Trophoblast cell (in vitro differentiated cells and primary cell): ENCODE measurements at regions not wholly inside any gene's neighbourhood (a gene's known extent, or its start where the extent isn't known, plus 50 kb on each side); places are given as distances from the start of the nearest gene placed in this dataset.

ENCODE experiments used
- DNase-seq, 2 donors: peaks; one replicate each; pipeline ENCODE4 v3.0.0-alpha.2; 2016
- H2AFZ ChIP-seq: 2 replicates; pipeline ENCODE4 v1.6.1; 2013; ENCODE audit warnings: low read length, moderate library complexity, mild to moderate bottlenecking; ENCODE audit not compliant: insufficient read depth, poor library complexity
- H2AK5ac ChIP-seq: 2 replicates; pipeline ENCODE4 v1.6.1; 2013; ENCODE audit warnings: mild to moderate bottlenecking, low read length
- H2BK120ac ChIP-seq: 2 replicates; pipeline ENCODE4 v1.6.1; 2013; ENCODE audit warnings: low read length, mild to moderate bottlenecking, moderate library complexity; ENCODE audit not compliant: insufficient read depth, poor library complexity
- H2BK12ac ChIP-seq: 2 replicates; pipeline ENCODE4 v1.6.1; 2013; ENCODE audit warnings: mild to moderate bottlenecking, low read length, moderate library complexity
- H2BK5ac ChIP-seq: 2 replicates; pipeline ENCODE4 v1.6.1; 2013; ENCODE audit warnings: low read length, low read depth, moderate library complexity, mild to moderate bottlenecking; ENCODE audit not compliant: poor library complexity
- H3K14ac ChIP-seq: 2 replicates; pipeline ENCODE4 v1.6.1; 2013; ENCODE audit warnings: mild to moderate bottlenecking, low read length
- H3K18ac ChIP-seq: 2 replicates; pipeline ENCODE4 v1.6.1; 2013; ENCODE audit warnings: mild to moderate bottlenecking, low read length
- H3K23ac ChIP-seq: 2 replicates; pipeline ENCODE4 v1.6.1; 2013; ENCODE audit warnings: low read length
- H3K27ac ChIP-seq: 2 replicates; pipeline ENCODE4 v1.5.1; 2013; ENCODE audit warnings: low read depth, mild to moderate bottlenecking, inconsistent platforms, low read length, moderate library complexity
- H3K27me3 ChIP-seq: 2 replicates; pipeline ENCODE4 v1.6.1; 2013; ENCODE audit warnings: inconsistent platforms, mild to moderate bottlenecking, low read length, moderate library complexity; ENCODE audit not compliant: insufficient read depth
- H3K36me3 ChIP-seq, 2 experiments: 1 replicate in 1 of 2; 2 replicates in 1 of 2; pipeline ENCODE4 v1.6.1; 2013; ENCODE audit warnings: low read length in 2 of 2, mild to moderate bottlenecking in 2 of 2, moderate library complexity in 1 of 2; ENCODE audit not compliant: insufficient read depth in 2 of 2, control insufficient read depth in 1 of 2
- H3K4ac ChIP-seq: 2 replicates; pipeline ENCODE4 v1.6.1; 2013; ENCODE audit warnings: low read depth, mild to moderate bottlenecking, low read length, moderate library complexity
- H3K4me1 ChIP-seq, 2 experiments: 1 replicate in 1 of 2; 2 replicates in 1 of 2; pipeline ENCODE4 v1.6.1; 2013; ENCODE audit warnings: low read length in 2 of 2, mild to moderate bottlenecking in 2 of 2, moderate library complexity in 1 of 2; ENCODE audit not compliant: insufficient read depth in 2 of 2, control insufficient read depth in 1 of 2
- H3K4me2 ChIP-seq: 2 replicates; pipeline ENCODE4 v1.6.1; 2013; ENCODE audit warnings: inconsistent platforms, mild to moderate bottlenecking, low read length, moderate library complexity
- H3K4me3 ChIP-seq: 2 replicates; pipeline ENCODE4 v1.5.1; 2013; ENCODE audit warnings: mild to moderate bottlenecking, low read depth, low read length, inconsistent platforms
- H3K79me1 ChIP-seq: one replicate; pipeline ENCODE4 v1.6.1; 2013; ENCODE audit warnings: low read length
- H3K79me2 ChIP-seq: 2 replicates; pipeline ENCODE4 v1.6.1; 2013; ENCODE audit warnings: low read length, mild to moderate bottlenecking; ENCODE audit not compliant: control insufficient read depth, insufficient read depth, poor library complexity
- H3K9ac ChIP-seq: 2 replicates; pipeline ENCODE4 v1.6.1; 2013; ENCODE audit warnings: mild to moderate bottlenecking, low read length
- H3K9me3 ChIP-seq: 2 replicates; pipeline ENCODE4 v1.6.1; 2013; ENCODE audit warnings: low read depth, mild to moderate bottlenecking, control low read depth, inconsistent platforms, low read length; ENCODE audit not compliant: insufficient read depth
- H4K12ac ChIP-seq: 2 replicates; pipeline ENCODE4 v1.6.1; 2013; ENCODE audit warnings: low read depth, mild to moderate bottlenecking, low read length, moderate library complexity
- H4K8ac ChIP-seq: 2 replicates; pipeline ENCODE4 v1.6.1; 2013; ENCODE audit warnings: low read depth, mild to moderate bottlenecking, low read length, moderate library complexity
- H4K91ac ChIP-seq: one replicate; pipeline ENCODE4 v1.6.1; 2013; ENCODE audit warnings: low read depth, mild to moderate bottlenecking, low read length, moderate library complexity
- WGBS: extraction: QIAGEN DNeasy Blood & Tissue Kit; methylation state at CpG from one replicate; pipeline ENCODE4 v1.1.7; 2013; ENCODE audit warnings: missing lambda C conversion rate; ENCODE audit not compliant: insufficient read length, insufficient coverage; ENCODE audit errors: extremely low coverage; 5-methylcytosine and 5-hydroxymethylcytosine counted together

DNA sequence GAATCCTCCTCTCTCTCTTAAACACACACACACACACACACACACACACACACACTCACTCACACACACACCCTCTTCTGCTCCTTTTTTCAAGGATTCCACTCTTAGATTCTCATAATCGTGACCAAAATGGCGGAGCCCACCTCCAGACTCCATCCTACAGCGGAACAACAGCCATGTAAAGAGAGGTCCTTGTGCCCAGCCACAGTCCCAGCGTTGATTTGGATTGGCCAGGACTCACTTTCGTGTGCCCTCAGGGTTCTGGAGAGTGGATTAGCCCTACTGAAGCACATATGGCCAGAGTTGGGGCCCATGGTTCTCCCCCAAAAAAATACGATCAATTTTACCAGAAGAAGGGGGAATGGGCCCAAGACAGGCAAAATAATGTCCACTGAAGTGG is 90.2 kb upstream of the SMNDC1 start:
- H4K91ac ChIP-seq: peak overlapping the region; percentile 46
- no peak overlapping the region for H3K4me3 ChIP-seq
- DNase-seq: no peak
- no peak overlapping the region for H4K12ac ChIP-seq
- H3K27me3 ChIP-seq: no peaks in the 10 kb centered on the region
- H2AFZ ChIP-seq: no peak overlapping the region
- H4K8ac ChIP-seq: no peak overlapping the region
- no peaks in the 10 kb centered on the region for H3K36me3 ChIP-seq
- no CpG with 5 or more reads among the region's 6 CpGs for WGBS
- no peak overlapping the region for H3K4me2 ChIP-seq
- H3K14ac ChIP-seq: peak overlapping the region; percentile 64
- H3K4me1 ChIP-seq: peaks cover 14 to 21% of the 10 kb centered on the region in 2 experiments
- peak overlapping the region; percentile 48 for H2AK5ac ChIP-seq
- H2BK12ac ChIP-seq: no peak overlapping the region
- H3K4ac ChIP-seq: no peak overlapping the region
- peaks cover 2% of the 10 kb centered on the region for H3K79me2 ChIP-seq
- H3K23ac ChIP-seq: no peak overlapping the region
- no peak overlapping the region for H3K27ac ChIP-seq
- H3K9me3 ChIP-seq: no peaks in the 10 kb centered on the region
- no peak overlapping the region for H2BK5ac ChIP-seq
- H3K9ac ChIP-seq: no peak overlapping the region
- peaks cover 12% of the 10 kb centered on the region for H3K79me1 ChIP-seq
- H2BK120ac ChIP-seq: peak overlapping the region; percentile 27
- no peak overlapping the region for H3K18ac ChIP-seq

DNA sequence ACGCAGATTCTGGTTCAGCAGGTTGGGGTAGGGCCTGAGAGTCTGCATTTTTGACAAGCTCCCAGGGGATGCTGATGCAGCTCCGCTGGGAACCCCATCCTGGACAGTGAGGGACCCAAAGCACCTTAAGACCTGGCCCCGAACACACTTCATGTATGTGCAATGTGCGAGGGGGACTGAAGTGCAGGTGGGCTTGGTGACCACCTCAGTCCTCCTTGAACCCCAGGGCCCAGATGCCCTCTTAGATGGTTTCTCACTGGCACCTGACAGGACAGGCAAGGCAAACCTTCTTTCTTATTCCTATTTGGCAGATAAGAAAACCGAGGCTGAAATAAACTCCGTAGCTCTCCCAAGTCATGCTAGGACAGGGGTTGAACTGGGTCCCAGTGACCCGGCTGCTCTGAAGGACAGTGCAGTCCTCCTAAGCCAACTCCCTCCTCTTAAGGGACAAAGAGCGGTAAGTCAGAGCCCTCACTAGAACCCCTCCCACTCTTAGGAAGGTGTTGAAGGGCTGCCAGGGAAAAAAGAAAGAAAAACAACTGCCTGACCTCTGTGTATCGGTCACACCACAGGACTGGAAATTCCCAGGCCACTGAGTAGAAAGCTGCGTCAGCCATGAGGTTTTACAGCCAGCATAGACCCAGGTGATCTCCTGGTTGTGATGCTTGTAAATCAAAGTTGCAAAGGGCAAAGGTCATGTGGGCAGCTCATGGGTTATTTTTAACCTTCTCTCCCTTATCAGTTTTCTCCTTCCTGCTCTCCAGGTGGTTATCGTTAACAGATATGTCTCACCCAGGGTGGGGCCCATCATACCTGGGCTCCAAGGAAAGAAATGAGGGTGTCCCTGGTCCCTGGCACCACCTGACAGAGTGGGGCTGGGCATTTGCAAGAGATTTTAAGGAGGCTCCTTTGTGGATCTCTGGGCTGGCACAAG is 90.9 kb upstream of the SMNDC1 start:
- Histone ChIP-seq H2BK12ac (peak overlapping the region; percentile 82), H4K91ac (peak overlapping the region; percentile 71), H4K12ac (no peak overlapping the region), H3K79me1 (peaks cover 14% of the 10 kb centered on the region), H3K9ac (no peak overlapping the region), H3K14ac (peak overlapping the region; percentile 20), H3K4ac (no peak overlapping the region), H2BK120ac (peak overlapping the region; percentile 27), H3K27me3 (no peaks in the 10 kb centered on the region), H3K9me3 (no peaks in the 10 kb centered on the region), H3K27ac (no peak overlapping the region), H3K4me2 (no peak overlapping the region), H3K4me3 (no peak overlapping the region), H2BK5ac (no peak overlapping the region), H2AFZ (no peak overlapping the region), H3K4me1 (peaks cover 14 to 21% of the 10 kb centered on the region in 2 experiments), H3K36me3 (no peaks in the 10 kb centered on the region), H2AK5ac (peak overlapping the region; percentile 62), H3K79me2 (peaks cover 2% of the 10 kb centered on the region), H3K18ac (peak overlapping the region; percentile 54), H3K23ac (no peak overlapping the region), H4K8ac (peak overlapping the region; percentile 44)
- DNase-seq: peak; percentile 81 to 84
- WGBS: no CpG with 5 or more reads among the region's 11 CpGs

DNA sequence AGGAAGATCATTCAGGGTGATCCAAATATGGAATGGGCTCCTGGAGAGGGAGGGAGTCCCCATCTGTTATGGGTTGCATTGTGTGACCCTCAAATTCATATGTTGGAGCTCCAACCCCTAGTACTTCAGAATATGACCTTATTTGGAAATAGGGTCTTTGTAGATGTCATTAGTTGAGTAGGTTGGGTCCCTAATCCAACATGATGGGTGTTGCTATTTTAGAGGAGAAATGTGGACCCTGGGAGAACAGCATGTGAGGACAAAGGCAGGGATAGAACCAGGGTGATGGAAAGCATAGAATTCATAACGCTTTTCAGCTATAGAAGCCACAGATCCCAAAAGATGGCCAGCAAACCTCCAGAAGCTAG is 91.5 kb upstream of the SMNDC1 start:
- no peak overlapping the region for H3K18ac ChIP-seq
- H3K4me3 ChIP-seq: no peak overlapping the region
- H2AFZ ChIP-seq: no peak overlapping the region
- DNase-seq: no peak
- H3K4me2 ChIP-seq: no peak overlapping the region
- no peak overlapping the region for H2BK120ac ChIP-seq
- H3K36me3 ChIP-seq: no peaks in the 10 kb centered on the region
- no peak overlapping the region for H3K14ac ChIP-seq
- H4K91ac ChIP-seq: peak overlapping the region; percentile 8
- H3K23ac ChIP-seq: no peak overlapping the region
- H3K27ac ChIP-seq: no peak overlapping the region
- no peaks in the 10 kb centered on the region for H3K27me3 ChIP-seq
- H3K79me1 ChIP-seq: peaks cover 16% of the 10 kb centered on the region
- no peak overlapping the region for H4K12ac ChIP-seq
- H3K79me2 ChIP-seq: peaks cover 2% of the 10 kb centered on the region
- no peak overlapping the region for H3K9ac ChIP-seq
- no peak overlapping the region for H4K8ac ChIP-seq
- no peak overlapping the region for H2AK5ac ChIP-seq
- H3K9me3 ChIP-seq: no peaks in the 10 kb centered on the region
- no peak overlapping the region for H2BK5ac ChIP-seq
- WGBS: no CpG with 5 or more reads among the region's 1 CpG
- H2BK12ac ChIP-seq: no peak overlapping the region
- H3K4ac ChIP-seq: no peak overlapping the region
- peaks cover 14 to 21% of the 10 kb centered on the region in 2 experiments for H3K4me1 ChIP-seq

DNA sequence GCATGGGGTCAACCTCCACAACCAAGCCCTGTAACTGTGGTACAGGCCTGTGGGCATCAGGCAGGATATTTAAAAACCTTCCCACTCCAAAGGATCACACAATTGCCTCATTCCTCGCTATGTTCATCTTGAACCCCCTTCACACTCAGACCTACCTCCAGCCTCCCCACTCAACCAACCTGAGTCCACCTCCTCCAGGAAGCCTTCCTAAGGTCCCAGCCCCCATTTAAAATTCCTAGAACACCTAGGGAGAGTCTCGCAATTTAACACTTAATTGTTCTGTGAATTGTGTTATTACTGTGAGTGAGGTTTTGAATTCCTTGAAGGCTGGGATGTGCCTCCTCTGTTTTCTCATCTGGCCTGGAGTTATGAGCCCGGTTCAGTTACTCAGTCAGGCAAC is 93.1 kb upstream of the SMNDC1 start:
- WGBS: no CpG with 5 or more reads among the region's 3 CpGs
- peaks cover 2% of the 10 kb centered on the region for H3K79me2 ChIP-seq
- peaks cover 14 to 17% of the 10 kb centered on the region in 2 experiments for H3K4me1 ChIP-seq
- no peak overlapping the region for H3K4me2 ChIP-seq
- H2BK120ac ChIP-seq: peak overlapping the region; percentile 15
- peak overlapping the region; percentile 18 for H2BK5ac ChIP-seq
- no peak overlapping the region for H4K8ac ChIP-seq
- DNase-seq: no peak
- peak overlapping the region; percentile 45 for H2AK5ac ChIP-seq
- H3K79me1 ChIP-seq: peaks cover 16% of the 10 kb centered on the region
- H3K9me3 ChIP-seq: no peaks in the 10 kb centered on the region
- no peaks in the 10 kb centered on the region for H3K36me3 ChIP-seq
- H3K18ac ChIP-seq: no peak overlapping the region
- H4K91ac ChIP-seq: peak overlapping the region; percentile 12
- H3K27ac ChIP-seq: no peak overlapping the region
- no peak overlapping the region for H3K4me3 ChIP-seq
- H2BK12ac ChIP-seq: peak overlapping the region; percentile 32
- H3K14ac ChIP-seq: no peak overlapping the region
- H3K9ac ChIP-seq: no peak overlapping the region
- H3K4ac ChIP-seq: no peak overlapping the region
- H3K27me3 ChIP-seq: no peaks in the 10 kb centered on the region
- H4K12ac ChIP-seq: no peak overlapping the region
- H3K23ac ChIP-seq: no peak overlapping the region
- no peak overlapping the region for H2AFZ ChIP-seq
